Activated naive CD8-positive, alpha-beta T cell treated with anti-CD3 and anti-CD28 coated beads, Interleukin-2, amount 50 U/mL, for 24 hours (primary cell): ENCODE measurements at regions not wholly inside any gene's neighbourhood (a gene's known extent, or its start where the extent isn't known, plus 50 kb on each side); places are given as distances from the start of the nearest gene placed in this dataset.

ENCODE experiments used
- ATAC-seq: fragments of 150-1000 bp; cut with Tn5 transposase; one replicate; pipeline ENCODE4 v1.10.0; 2021
- DNase-seq: peaks from one replicate; pipeline ENCODE4 v3.0.0; 2021
- H3K27ac Mint-ChIP-seq: one replicate; pipeline ENCODE4 v1.8.0; 2021; ENCODE audit warnings: mild to moderate bottlenecking, mixed read lengths
- H3K27me3 Mint-ChIP-seq: one replicate; pipeline ENCODE4 v1.8.0; 2021; ENCODE audit warnings: mixed read lengths
- H3K36me3 Mint-ChIP-seq: one replicate; pipeline ENCODE4 v1.8.0; 2021; ENCODE audit warnings: low read depth, mixed read lengths
- H3K4me1 Mint-ChIP-seq: one replicate; pipeline ENCODE4 v1.8.0; 2021; ENCODE audit warnings: mixed read lengths
- H3K4me3 Mint-ChIP-seq: one replicate; pipeline ENCODE4 v1.8.0; 2021; ENCODE audit warnings: mild to moderate bottlenecking, moderate library complexity, mixed read lengths
- H3K9me3 Mint-ChIP-seq: one replicate; pipeline ENCODE4 v1.8.0; 2021; ENCODE audit warnings: mixed read lengths

- Mint-ChIP-seq H3K4me1 (no peaks in the 10 kb centered on the region), H3K36me3 (no peaks in the 10 kb centered on the region), H3K9me3 (no peaks in the 10 kb centered on the region), H3K27ac (no peak overlapping the region), H3K27me3 (peaks cover 8% of the 10 kb centered on the region), H3K4me3 (no peak overlapping the region)
- DNase-seq (no peak), ATAC-seq (no peak)
Measured at GRCh38 chr6:132974122-132974521, 159.8 kb downstream of the RPS12 start.

GRCh38 chr6:132977413-132977812, 163.0 kb downstream of the RPS12 start:
- H3K27me3 Mint-ChIP-seq: peaks cover 7% of the 10 kb centered on the region
- no peak overlapping the region for H3K27ac Mint-ChIP-seq
- ATAC-seq (no peak), DNase-seq (no peak)
- no peaks in the 10 kb centered on the region for H3K36me3 Mint-ChIP-seq
- no peaks in the 10 kb centered on the region for H3K9me3 Mint-ChIP-seq
- H3K4me3 Mint-ChIP-seq: no peak overlapping the region
- no peaks in the 10 kb centered on the region for H3K4me1 Mint-ChIP-seq

- Mint-ChIP-seq H3K27ac (no peak overlapping the region), H3K36me3 (no peaks in the 10 kb centered on the region), H3K4me1 (no peaks in the 10 kb centered on the region), H3K27me3 (peaks cover 7% of the 10 kb centered on the region), H3K4me3 (no peak overlapping the region), H3K9me3 (no peaks in the 10 kb centered on the region)
- ATAC-seq: no peak
- no peak for DNase-seq
Measured at GRCh38 chr6:132978685-132979084, 164.3 kb downstream of the RPS12 start.

GRCh38 chr6:132993738-132994137, 179.4 kb downstream of the RPS12 start:
- DNase-seq (no peak), ATAC-seq (no peak)
- H3K9me3 Mint-ChIP-seq: no peaks in the 10 kb centered on the region
- peaks cover 14% of the 10 kb centered on the region for H3K27me3 Mint-ChIP-seq
- no peaks in the 10 kb centered on the region for H3K36me3 Mint-ChIP-seq
- no peak overlapping the region for H3K4me3 Mint-ChIP-seq
- no peaks in the 10 kb centered on the region for H3K4me1 Mint-ChIP-seq
- H3K27ac Mint-ChIP-seq: no peak overlapping the region

GRCh38 chr6:132995009-132995408, 180.6 kb downstream of the RPS12 start:
- ATAC-seq: no peak
- Mint-ChIP-seq H3K27ac (no peak overlapping the region), H3K9me3 (no peaks in the 10 kb centered on the region)

GRCh38 chr6:132995432-132995831, 181.1 kb downstream of the RPS12 start:
- Mint-ChIP-seq H3K4me3 (no peak overlapping the region), H3K9me3 (no peaks in the 10 kb centered on the region), H3K27me3 (peaks cover 11% of the 10 kb centered on the region), H3K27ac (no peak overlapping the region), H3K4me1 (no peaks in the 10 kb centered on the region), H3K36me3 (no peaks in the 10 kb centered on the region)
- ATAC-seq: no peak
- DNase-seq: no peak

More at GRCh38 chr6:132995009-132995408, 180.6 kb downstream of the RPS12 start:
- DNase-seq: no peak
- no peak overlapping the region for H3K4me3 Mint-ChIP-seq
- no peaks in the 10 kb centered on the region for H3K36me3 Mint-ChIP-seq
- no peaks in the 10 kb centered on the region for H3K4me1 Mint-ChIP-seq
- peaks cover 11% of the 10 kb centered on the region for H3K27me3 Mint-ChIP-seq

GRCh38 chr6:132998418-132998817, 184.0 kb downstream of the RPS12 start:
- Mint-ChIP-seq H3K9me3 (no peaks in the 10 kb centered on the region), H3K36me3 (no peaks in the 10 kb centered on the region), H3K4me1 (no peaks in the 10 kb centered on the region), H3K27ac (no peak overlapping the region), H3K27me3 (peaks cover 10% of the 10 kb centered on the region), H3K4me3 (no peak overlapping the region)
- ATAC-seq (no peak), DNase-seq (no peak)

GRCh38 chr6:133001040-133001565, 186.7 kb downstream of the RPS12 start:
- H3K9me3 Mint-ChIP-seq: no peaks in the 10 kb centered on the region
- ATAC-seq: no peak
- no peaks in the 10 kb centered on the region for H3K4me1 Mint-ChIP-seq
- peaks cover 4% of the 10 kb centered on the region for H3K27me3 Mint-ChIP-seq
- no peaks in the 10 kb centered on the region for H3K36me3 Mint-ChIP-seq
- no peak for DNase-seq
- H3K27ac Mint-ChIP-seq: no peak overlapping the region
- no peak overlapping the region for H3K4me3 Mint-ChIP-seq

- H3K4me1 Mint-ChIP-seq: no peaks in the 10 kb centered on the region
- no peak overlapping the region for H3K4me3 Mint-ChIP-seq
- H3K9me3 Mint-ChIP-seq: no peaks in the 10 kb centered on the region
Measured at GRCh38 chr6:133004304-133004884, 190.0 kb downstream of the RPS12 start.

GRCh38 chr6:133012774-133013173, 198.4 kb downstream of the RPS12 start:
- ATAC-seq: no peak
- no peaks in the 10 kb centered on the region for H3K4me1 Mint-ChIP-seq
- peaks cover 9% of the 10 kb centered on the region for H3K27me3 Mint-ChIP-seq
- H3K9me3 Mint-ChIP-seq: no peaks in the 10 kb centered on the region
- no peak for DNase-seq
- H3K27ac Mint-ChIP-seq: no peak overlapping the region
- no peak overlapping the region for H3K4me3 Mint-ChIP-seq
- H3K36me3 Mint-ChIP-seq: no peaks in the 10 kb centered on the region

More at GRCh38 chr6:133004304-133004884, 190.0 kb downstream of the RPS12 start:
- no peak overlapping the region for H3K27ac Mint-ChIP-seq
- H3K36me3 Mint-ChIP-seq: no peaks in the 10 kb centered on the region
- DNase-seq: no peak
- ATAC-seq: no peak
- H3K27me3 Mint-ChIP-seq: no peaks in the 10 kb centered on the region

- no peaks in the 10 kb centered on the region for H3K9me3 Mint-ChIP-seq
- H3K36me3 Mint-ChIP-seq: no peaks in the 10 kb centered on the region
- H3K27me3 Mint-ChIP-seq: peaks cover 9% of the 10 kb centered on the region
- no peaks in the 10 kb centered on the region for H3K4me1 Mint-ChIP-seq
- H3K4me3 Mint-ChIP-seq: no peak overlapping the region
- no peak for DNase-seq
- H3K27ac Mint-ChIP-seq: no peak overlapping the region
- no peak for ATAC-seq
Measured at GRCh38 chr6:133016631-133017030, 202.3 kb downstream of the RPS12 start.

GRCh38 chr6:133017581-133017980, 203.2 kb downstream of the RPS12 start:
- ATAC-seq (no peak), DNase-seq (no peak)
- H3K36me3 Mint-ChIP-seq: no peaks in the 10 kb centered on the region
- H3K4me1 Mint-ChIP-seq: no peaks in the 10 kb centered on the region
- H3K9me3 Mint-ChIP-seq: no peaks in the 10 kb centered on the region
- H3K27me3 Mint-ChIP-seq: peaks cover 7% of the 10 kb centered on the region
- no peak overlapping the region for H3K27ac Mint-ChIP-seq
- no peak overlapping the region for H3K4me3 Mint-ChIP-seq

GRCh38 chr6:133026705-133027104, 212.3 kb downstream of the RPS12 start:
- no peak for DNase-seq
- Mint-ChIP-seq H3K4me1 (no peaks in the 10 kb centered on the region), H3K27me3 (no peaks in the 10 kb centered on the region), H3K9me3 (no peaks in the 10 kb centered on the region), H3K36me3 (no peaks in the 10 kb centered on the region), H3K4me3 (no peak overlapping the region), H3K27ac (no peak overlapping the region)
- no peak for ATAC-seq

- Mint-ChIP-seq H3K27ac (no peak overlapping the region), H3K36me3 (no peaks in the 10 kb centered on the region), H3K4me3 (no peak overlapping the region), H3K27me3 (peaks cover 2% of the 10 kb centered on the region), H3K4me1 (no peaks in the 10 kb centered on the region), H3K9me3 (no peaks in the 10 kb centered on the region)
- DNase-seq (no peak), ATAC-seq (no peak)
Measured at GRCh38 chr6:133033263-133033662, 207.9 kb upstream of the EYA4 start.

- no peaks in the 10 kb centered on the region for H3K9me3 Mint-ChIP-seq
- H3K27me3 Mint-ChIP-seq: peaks cover 2% of the 10 kb centered on the region
- H3K4me3 Mint-ChIP-seq: no peak overlapping the region
- ATAC-seq: no peak
- no peaks in the 10 kb centered on the region for H3K36me3 Mint-ChIP-seq
- H3K27ac Mint-ChIP-seq: no peak overlapping the region
- H3K4me1 Mint-ChIP-seq: no peaks in the 10 kb centered on the region
- DNase-seq: no peak
Measured at GRCh38 chr6:133034509-133035206, 206.5 kb upstream of the EYA4 start.
